K562 (cell line): ENCODE measurements at regions not wholly inside any gene's neighbourhood (a gene's known extent, or its start where the extent isn't known, plus 50 kb on each side); places are given as distances from the start of the nearest gene placed in this dataset.

Source experiments
- ATAC-seq: fragments of 200-7000 bp; cut with Tn5 transposase; 3 replicates; pipeline ENCODE4 v1.9.1; 2020; ENCODE audit warnings: moderate library complexity
- BruUV-seq: library from RNA; stranded (reverse); fragments of 400-500 nt; replicated peaks from 2 replicates; lab custom pipeline; 2021; lab: Mats Ljungman, UMichigan
- CTCF ChIA-PET: fragments of 300-600 bp; formaldehyde crosslinking; extraction: SDS; loops from one replicate; lab custom pipeline; 2021; ENCODE audit warnings: low intra/inter-chr PET ratio; lab: Yijun Ruan, JAX
- POLR2A ChIA-PET: fragments of 300-600, 350-650 bp; sonication (Branson Sonifier 250); formaldehyde crosslinking; extraction: SDS; loops from one replicate; lab custom pipeline; 2021; ENCODE audit warnings: antibody characterized with exemption, inconsistent platforms; lab: Yijun Ruan, JAX
- DNase-seq, 4 experiments: peaks; one replicate each; pipeline versions ENCODE4 v3.0.0 to v3.0.0-alpha.2; 2011 to 2018; ENCODE audit warnings: low spot score in 3 of 4, mixed read lengths in 3 of 4; ENCODE audit errors: extremely low read depth in 1 of 4
- FAIRE-seq: peaks from 2 replicates; lab custom pipeline; 2011; peaks lifted over from hg19 to GRCh38; lab: Jason Lieb, UNC
- H2AFZ ChIP-seq: 2 replicates; pipeline ENCODE4 v1.6.0; 2011; ENCODE audit warnings: low read depth, low read length, control low read depth, inconsistent platforms
- H3K27ac ChIP-seq: fragments of 200-600 bp; 3 replicates; pipeline ENCODE4 v1.8.0; 2011; ENCODE audit warnings: low read depth, mild to moderate bottlenecking, control low read depth, inconsistent platforms, low read length, moderate library complexity, mixed read lengths; ENCODE audit errors: extremely low read depth
- H3K27me3 ChIP-seq, 2 experiments: fragments of 300-600 bp in 1 of 2; 2 replicates in 1 of 2; 3 replicates in 1 of 2; pipeline versions ENCODE4 v1.6.0 to v1.8.0; 2011; ENCODE audit warnings: inconsistent platforms in 2 of 2, low read length in 2 of 2, mild to moderate bottlenecking in 1 of 2, mixed read lengths in 1 of 2, moderate library complexity in 1 of 2; ENCODE audit not compliant: control insufficient read depth in 2 of 2, insufficient read depth in 2 of 2
- H3K36me3 ChIP-seq: fragments of 300-600 bp; 3 replicates; pipeline ENCODE4 v1.8.0; 2011; ENCODE audit warnings: mild to moderate bottlenecking, low read length, inconsistent platforms; ENCODE audit not compliant: control insufficient read depth, insufficient read depth
- H3K4me1 ChIP-seq, 2 experiments: fragments of 200-600 bp in 1 of 2; replicated peaks in 1 of 2; 2 replicates in 1 of 2; 3 replicates in 1 of 2; pipeline versions ENCODE4 v1.5.1 to v1.8.0; 2011; ENCODE audit warnings: inconsistent platforms in 2 of 2, low read length in 2 of 2, mild to moderate bottlenecking in 1 of 2, mixed read lengths in 1 of 2, moderate library complexity in 1 of 2; ENCODE audit not compliant: control insufficient read depth in 2 of 2, insufficient read depth in 2 of 2
- H3K4me2 ChIP-seq: 2 replicates; pipeline ENCODE4 v1.6.1; 2011; ENCODE audit warnings: low read length, control low read depth, inconsistent platforms, mixed read lengths; ENCODE audit not compliant: insufficient read depth
- H3K4me3 ChIP-seq: fragments of 200-600 bp; sonication (generic), shearing (Covaris generic); 2 replicates; pipeline ENCODE4 v1.5.1; 2016; ENCODE audit warnings: control low read depth, inconsistent platforms
- H3K79me2 ChIP-seq: fragments of 200-600 bp; 3 replicates; pipeline ENCODE4 v1.8.0; 2011; ENCODE audit warnings: low read length, inconsistent platforms; ENCODE audit not compliant: control insufficient read depth, insufficient read depth
- H3K9ac ChIP-seq, 2 experiments: 2 replicates each; pipeline versions ENCODE4 v1.6.0 to v1.6.1; 2011; ENCODE audit warnings: low read depth in 2 of 2, low read length in 2 of 2, control low read depth in 1 of 2, inconsistent platforms in 1 of 2, mild to moderate bottlenecking in 1 of 2, mixed read lengths in 1 of 2; ENCODE audit not compliant: insufficient read depth in 1 of 2
- H3K9me1 ChIP-seq: one replicate; pipeline ENCODE4 v1.6.0; 2011; ENCODE audit warnings: inconsistent platforms, mild to moderate bottlenecking, low read length, moderate library complexity; ENCODE audit not compliant: control insufficient read depth, insufficient read depth
- H3K9me3 ChIP-seq: replicated peaks from 2 replicates; pipeline ENCODE4 v1.5.1; 2011; ENCODE audit warnings: low read depth, low read length, inconsistent platforms; ENCODE audit not compliant: control insufficient read depth, insufficient read depth
- H4K20me1 ChIP-seq: replicated peaks from 2 replicates; pipeline ENCODE4 v1.6.1; 2011; ENCODE audit warnings: low read length, inconsistent platforms, mixed read lengths; ENCODE audit not compliant: control insufficient read depth, insufficient read depth
- ARID1B ChIP-seq: fragments of 450-650 bp; IDR thresholded peaks from 2 replicates; pipeline ENCODE4 v1.6.1; 2016; ENCODE audit warnings: antibody characterized with exemption, mild to moderate bottlenecking, inconsistent platforms
- CBX2 ChIP-seq: fragments of 200-600 bp; sonication (generic); IDR thresholded peaks from one replicate; pipeline ENCODE4 v1.6.1; 2012; ENCODE audit warnings: mild to moderate bottlenecking, low read length, inconsistent platforms; ENCODE audit not compliant: insufficient read depth, poor library complexity, severe bottlenecking
- E2F8 ChIP-seq: fragments of 450-650 bp; IDR thresholded peaks from 2 replicates; pipeline ENCODE4 v1.7.1; 2018; ENCODE audit warnings: mild to moderate bottlenecking, low read depth; ENCODE audit not compliant: partially characterized antibody
- FOXK1 ChIP-seq: sonication (generic); formaldehyde crosslinking; IDR thresholded peaks from 2 replicates; pipeline ENCODE4 v1.8.0; 2022; ENCODE audit warnings: missing genetic modification reagents, mild to moderate bottlenecking, borderline replicate concordance
- FOXO4 ChIP-seq: fragments of 450-650 bp; formaldehyde crosslinking; IDR thresholded peaks from 2 replicates; pipeline ENCODE4 v1.4.0; 2020; ENCODE audit warnings: mild to moderate bottlenecking, moderate library complexity
- KDM2B ChIP-seq: fragments of 250-450 bp; sonication (Bioruptor Pico); IDR thresholded peaks from 2 replicates; pipeline ENCODE4 v1.8.0; 2021; ENCODE audit warnings: mild to moderate bottlenecking, moderate library complexity
- NFYB ChIP-seq: IDR thresholded peaks from 2 replicates; pipeline ENCODE4 v1.6.1; 2011; ENCODE audit warnings: mild to moderate bottlenecking, moderate library complexity; ENCODE audit not compliant: insufficient read length; ENCODE audit errors: extremely low read depth
- NR2C2 ChIP-seq, 2 experiments: fragments of 200-800 bp in 1 of 2; sonication (Bioruptor generic) in 1 of 2; sonication (generic) in 1 of 2; formaldehyde crosslinking in 1 of 2; IDR thresholded peaks; 2 replicates each; pipeline versions ENCODE4 v1.6.1 to v1.8.0; 2016 to 2022; ENCODE audit warnings: mild to moderate bottlenecking in 1 of 2, missing compliant biosample characterization in 1 of 2, missing genetic modification characterization in 1 of 2, missing genetic modification reagents in 1 of 2
- PTBP1 ChIP-seq: fragments of 200-400 bp; formaldehyde crosslinking; IDR thresholded peaks from 2 replicates; pipeline ENCODE4 v1.6.1; 2017; ENCODE audit warnings: low read depth, low read length
- TAF1 ChIP-seq: IDR thresholded peaks from 2 replicates; pipeline ENCODE4 v1.6.1; 2011; ENCODE audit warnings: mild to moderate bottlenecking, low read length, moderate library complexity; ENCODE audit not compliant: insufficient read depth, control insufficient read depth, severe bottlenecking; ENCODE audit errors: extremely low read depth
- TEAD1 ChIP-seq, 2 experiments: fragments of 450-650 bp in 1 of 2; sonication (generic) in 1 of 2; formaldehyde crosslinking; IDR thresholded peaks; 2 replicates each; pipeline versions ENCODE4 v1.4.0 to v1.8.0; 2020 to 2022; ENCODE audit warnings: mild to moderate bottlenecking in 2 of 2, missing genetic modification reagents in 1 of 2
- TRIM24 ChIP-seq, 2 experiments: fragments of 450-650 bp; IDR thresholded peaks; 2 replicates each; pipeline ENCODE4 v1.6.1; 2016
- ZFPM2 ChIP-seq: fragments of 250-450 bp; sonication (Bioruptor Pico); IDR thresholded peaks from 2 replicates; pipeline ENCODE4 v1.5.1; 2022; ENCODE audit warnings: mild to moderate bottlenecking
- ZNF121 ChIP-seq: sonication (generic); formaldehyde crosslinking; conservative IDR thresholded peaks from 2 replicates; pipeline ENCODE4 v1.8.0; 2022; ENCODE audit warnings: missing genetic modification reagents
- ZNF174 ChIP-seq: fragments of 250-450 bp; sonication (Bioruptor Pico); IDR thresholded peaks from 2 replicates; pipeline ENCODE4 v1.4.0; 2020; ENCODE audit warnings: mild to moderate bottlenecking
- WGBS: fragments of 100-300 bp; shearing (Covaris generic); methylation state at CpG from one replicate; pipeline ENCODE4 v1.1.6; 2016; ENCODE audit warnings: low coverage, mixed read lengths; ENCODE audit not compliant: insufficient coverage; ENCODE audit errors: missing lambda C conversion rate; 5-methylcytosine and 5-hydroxymethylcytosine counted together
- in situ Hi-C: fragments of 300-500 bp; cut with MboI; formaldehyde crosslinking; loops from 4 replicates; pipeline ENCODE4 v1.15.0; 2018; ENCODE audit warnings: inconsistent platforms, mixed read lengths
- intact Hi-C: fragments of 100-400 bp; cut with micrococcal nuclease; formaldehyde crosslinking; loops from 2 replicates; pipeline ENCODE4 v1.14.2; 2022

GRCh38 chr5:60489856-60490255, 210.1 kb downstream of the DEPDC1B start:
- Histone ChIP-seq H4K20me1 (no peaks in the 10 kb centered on the region), H3K9ac (no peak overlapping the region), H3K4me1 (no peaks in the 10 kb centered on the region), H3K4me2 (no peak overlapping the region), H3K9me1 (no peaks in the 10 kb centered on the region), H3K9me3 (no peaks in the 10 kb centered on the region), H2AFZ (no peak overlapping the region), H3K36me3 (no peaks in the 10 kb centered on the region), H3K27me3 (no peaks in the 10 kb centered on the region), H3K4me3 (no peak overlapping the region), H3K79me2 (no peaks in the 10 kb centered on the region), H3K27ac (no peak overlapping the region)
- ATAC-seq (no peak), FAIRE-seq (no peak), DNase-seq (no peak)
- intact Hi-C loops = no loop called here
- in situ Hi-C loops = no loop called here
- WGBS = 0% methylated on average over 3 of the region's 3 CpGs
- TF ChIP-seq TRIM24 (IDR thresholded peaks at IDR 0.05) (no peak), NFYB (no peak), TAF1 (no peak), E2F8 (no peak), ZNF174 (CRISPR knock-in tag) (no peak), ARID1B (no peak), ZNF121 (CRISPR knock-in tag) (no peak), ZFPM2 (CRISPR knock-in tag) (no peak), TEAD1 (CRISPR knock-in tag; IDR thresholded peaks at IDR 0.05) (no peak), NR2C2 (CRISPR knock-in tag; IDR thresholded peaks at IDR 0.05) (no peak), NR2C2 (tag; IDR thresholded peaks at IDR 0.05) (no peak), FOXK1 (CRISPR knock-in tag) (no peak), PTBP1 (no peak), KDM2B (no peak), CBX2 (no peak), FOXO4 (CRISPR knock-in tag) (no peak)
- ChIA-PET CTCF (no interaction called here), POLR2A (no interaction called here)
- no TSS peak for BruUV-seq
